ENCODE measurements at regions not wholly inside any gene's neighbourhood (a gene's known extent, or its start where the extent isn't known, plus 50 kb on each side); places are given as distances from the start of the nearest gene placed in this dataset.

DNA sequence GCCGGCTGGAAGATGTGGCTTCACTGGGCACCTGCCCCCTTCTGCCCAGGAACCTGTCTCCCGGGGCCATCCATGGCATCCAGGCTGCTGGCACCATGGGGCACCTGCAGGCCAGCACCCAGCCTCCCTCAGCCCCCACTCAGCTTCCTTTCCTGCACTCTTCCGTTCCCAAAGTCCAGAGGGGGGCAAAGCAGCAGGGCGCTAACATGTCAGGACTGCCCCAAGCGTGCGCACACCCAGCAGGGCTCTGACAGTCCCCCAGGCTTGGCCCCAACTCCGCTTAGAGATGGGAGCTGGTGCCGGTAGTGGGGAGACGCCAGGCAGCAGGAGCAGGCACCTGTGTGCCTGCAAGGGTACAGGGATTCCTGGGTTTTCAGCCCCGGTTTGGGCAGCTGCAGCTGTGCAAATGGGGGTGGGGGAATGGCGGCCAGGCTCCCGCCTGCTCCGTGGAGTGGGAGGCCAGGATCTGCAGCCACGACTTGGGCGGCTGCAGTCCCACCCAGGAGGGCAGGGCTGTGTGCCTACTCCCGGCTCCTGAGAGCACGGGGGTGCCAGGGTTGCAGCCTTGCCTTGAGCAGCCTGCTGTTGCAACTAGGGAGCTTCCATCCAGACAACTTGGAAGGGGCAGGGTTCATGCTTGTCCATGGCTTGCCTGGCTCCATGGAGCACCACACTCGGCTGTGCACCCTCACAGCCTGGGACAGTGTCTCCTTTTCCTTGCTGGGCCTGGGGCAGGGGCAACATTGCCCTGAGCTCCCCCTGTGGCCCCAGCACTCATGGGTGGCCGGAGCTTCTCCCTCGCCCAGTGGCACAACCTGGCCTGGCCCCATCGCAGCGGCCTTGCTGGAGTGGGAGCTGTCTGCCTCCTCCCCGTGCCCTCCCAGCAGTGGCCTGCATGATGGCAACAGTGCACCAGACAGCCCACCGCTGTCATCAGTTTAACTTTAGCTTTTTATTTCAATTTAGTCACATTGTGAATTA, 561.1 kb downstream of the MTRR start:
- H3K9me1 ChIP-seq (ENCODE audit: control insufficient read depth, extremely low read depth, insufficient read depth, low read length): no peaks in the 10 kb centered on the region
- no peak overlapping the region for H3K4me3 ChIP-seq (ENCODE audit: control insufficient read depth in 2 of 3, extremely low read depth in 1 of 3, insufficient read depth in 2 of 3, low read depth in 1 of 3, low read length in 3 of 3)
- H3K9ac ChIP-seq (ENCODE audit: control insufficient read depth, extremely low read depth, insufficient read depth, low read length): no peak overlapping the region
- no peaks in the 10 kb centered on the region for H3K79me2 ChIP-seq (ENCODE audit: control insufficient read depth, insufficient read depth, low read length)
- H3K27ac ChIP-seq (ENCODE audit: control insufficient read depth, insufficient read depth, low read length): no peak overlapping the region
- no peaks in the 10 kb centered on the region for H3K27me3 ChIP-seq (ENCODE audit: control insufficient read depth, extremely low read depth, insufficient read depth, low read length)
- dilution Hi-C loops (cut with MboI; ENCODE audit: extremely low pct_ligation_motif_present, low sequenced_read_pairs): no loop called here
- no peak for FAIRE-seq
- TF ChIP-seq, protein P1, sequence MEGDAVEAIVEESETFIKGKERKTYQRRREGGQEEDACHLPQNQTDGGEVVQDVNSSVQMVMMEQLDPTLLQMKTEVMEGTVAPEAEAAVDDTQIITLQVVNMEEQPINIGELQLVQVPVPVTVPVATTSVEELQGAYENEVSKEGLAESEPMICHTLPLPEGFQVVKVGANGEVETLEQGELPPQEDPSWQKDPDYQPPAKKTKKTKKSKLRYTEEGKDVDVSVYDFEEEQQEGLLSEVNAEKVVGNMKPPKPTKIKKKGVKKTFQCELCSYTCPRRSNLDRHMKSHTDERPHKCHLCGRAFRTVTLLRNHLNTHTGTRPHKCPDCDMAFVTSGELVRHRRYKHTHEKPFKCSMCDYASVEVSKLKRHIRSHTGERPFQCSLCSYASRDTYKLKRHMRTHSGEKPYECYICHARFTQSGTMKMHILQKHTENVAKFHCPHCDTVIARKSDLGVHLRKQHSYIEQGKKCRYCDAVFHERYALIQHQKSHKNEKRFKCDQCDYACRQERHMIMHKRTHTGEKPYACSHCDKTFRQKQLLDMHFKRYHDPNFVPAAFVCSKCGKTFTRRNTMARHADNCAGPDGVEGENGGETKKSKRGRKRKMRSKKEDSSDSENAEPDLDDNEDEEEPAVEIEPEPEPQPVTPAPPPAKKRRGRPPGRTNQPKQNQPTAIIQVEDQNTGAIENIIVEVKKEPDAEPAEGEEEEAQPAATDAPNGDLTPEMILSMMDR (optimal IDR thresholded peaks at IDR 0.05 in 1 of 3, IDR thresholded peaks at IDR 0.05 in 1 of 3, conservative IDR thresholded peaks at IDR 0.05 in 1 of 3; ENCODE audit: extremely low read depth in 1 of 3, insufficient read depth in 2 of 3, low read length in 3 of 3): no peak
- TF ChIP-seq EZH2 (IDR thresholded peaks at IDR 0.05; ENCODE audit: low read length): no peak
- H3K9me3 ChIP-seq (ENCODE audit: control insufficient read depth, low read depth, low read length): peaks cover 4% of the 10 kb centered on the region
- no peak overlapping the region for H3K4me2 ChIP-seq (ENCODE audit: control insufficient read depth, extremely low read depth, insufficient read depth, low read depth, low read length)
- H3K36me3 ChIP-seq (ENCODE audit: control insufficient read depth in 2 of 2, extremely low read depth in 1 of 2, insufficient read depth in 2 of 2, low read length in 2 of 2): no peaks in the 10 kb centered on the region
- DNase-seq (ENCODE audit: low read depth, low spot score): no peak
- H4K20me1 ChIP-seq (ENCODE audit: control insufficient read depth, extremely low read depth, insufficient read depth, low read length): no peaks in the 10 kb centered on the region
- H2AFZ ChIP-seq (ENCODE audit: control insufficient read depth, low read length): no peak overlapping the region
- H3K4me1 ChIP-seq (ENCODE audit: control insufficient read depth, extremely low read depth, insufficient read depth, low read length): no peaks in the 10 kb centered on the region

DNA sequence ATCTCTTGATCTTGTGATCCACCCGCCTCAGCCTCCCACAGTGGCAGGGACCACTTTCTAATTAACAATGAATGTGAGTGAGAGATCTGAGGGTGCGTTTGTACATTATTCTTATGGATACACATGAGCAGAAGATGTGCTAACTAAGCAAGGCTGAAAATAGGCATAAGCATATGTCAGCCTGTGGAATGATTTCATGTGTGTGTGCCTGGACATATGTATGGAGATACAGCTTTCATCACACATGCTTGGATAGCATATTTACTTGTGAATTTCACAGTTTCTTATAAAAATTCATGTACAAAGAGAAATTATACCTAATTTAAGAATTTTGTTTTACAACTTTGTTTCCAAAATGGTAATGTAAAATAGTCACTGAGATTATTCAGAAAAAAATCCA, 565.6 kb downstream of the MTRR start:
- Histone ChIP-seq H3K36me3 (ENCODE audit: control insufficient read depth in 2 of 2, extremely low read depth in 1 of 2, insufficient read depth in 2 of 2, low read length in 2 of 2) (no peaks in the 10 kb centered on the region), H2AFZ (ENCODE audit: control insufficient read depth, low read length) (no peak overlapping the region), H3K9me1 (ENCODE audit: control insufficient read depth, extremely low read depth, insufficient read depth, low read length) (no peaks in the 10 kb centered on the region), H3K27me3 (ENCODE audit: control insufficient read depth, extremely low read depth, insufficient read depth, low read length) (no peaks in the 10 kb centered on the region), H3K4me1 (ENCODE audit: control insufficient read depth, extremely low read depth, insufficient read depth, low read length) (no peaks in the 10 kb centered on the region), H4K20me1 (ENCODE audit: control insufficient read depth, extremely low read depth, insufficient read depth, low read length) (no peaks in the 10 kb centered on the region), H3K4me3 (ENCODE audit: control insufficient read depth in 2 of 3, extremely low read depth in 1 of 3, insufficient read depth in 2 of 3, low read depth in 1 of 3, low read length in 3 of 3) (no peak overlapping the region), H3K9me3 (ENCODE audit: control insufficient read depth, low read depth, low read length) (no peaks in the 10 kb centered on the region), H3K27ac (ENCODE audit: control insufficient read depth, insufficient read depth, low read length) (no peak overlapping the region), H3K4me2 (ENCODE audit: control insufficient read depth, extremely low read depth, insufficient read depth, low read depth, low read length) (no peak overlapping the region), H3K79me2 (ENCODE audit: control insufficient read depth, insufficient read depth, low read length) (no peaks in the 10 kb centered on the region), H3K9ac (ENCODE audit: control insufficient read depth, extremely low read depth, insufficient read depth, low read length) (no peak overlapping the region)
- no peak for FAIRE-seq
- no peak for DNase-seq (ENCODE audit: low read depth, low spot score)
- dilution Hi-C loops (cut with MboI; ENCODE audit: extremely low pct_ligation_motif_present, low sequenced_read_pairs): no loop called here
- TF ChIP-seq, protein P1 (optimal IDR thresholded peaks at IDR 0.05 in 1 of 3, IDR thresholded peaks at IDR 0.05 in 1 of 3, conservative IDR thresholded peaks at IDR 0.05 in 1 of 3; ENCODE audit: extremely low read depth in 1 of 3, insufficient read depth in 2 of 3, low read length in 3 of 3): no peak
- no peak for TF ChIP-seq EZH2 (IDR thresholded peaks at IDR 0.05; ENCODE audit: low read length)

Data from keratinocyte (primary cell).